ENCODE measurements at regions not wholly inside any gene's neighbourhood (a gene's known extent, or its start where the extent isn't known, plus 50 kb on each side); places are given as distances from the start of the nearest gene placed in this dataset.

GRCh38 chr12:24533716-24534352 lies 415.1 kb downstream of the BCAT1 start (continued):
- TF ChIP-seq ZNF280B (CRISPR knock-in tag; IDR thresholded peaks at IDR 0.05; ENCODE audit: borderline replicate concordance) = no peak
- no peak for TF ChIP-seq XRCC5 (optimal IDR thresholded peaks at IDR 0.05; ENCODE audit: low read length)

GRCh38 chr12:24530689-24531088 lies 418.2 kb downstream of the BCAT1 start:
- Histone ChIP-seq H4K20me1 (ENCODE audit: insufficient read depth, low read length) (no peaks in the 10 kb centered on the region), H3K9me3 (ENCODE audit: low read length) (no peaks in the 10 kb centered on the region), H3K27me3 (ENCODE audit: control insufficient read depth in 1 of 2, insufficient read depth in 2 of 2, low read length in 2 of 2) (no peaks in the 10 kb centered on the region), H3K79me2 (ENCODE audit: insufficient read depth, low read length) (no peaks in the 10 kb centered on the region), H3K4me3 (replicated peaks in 1 of 3; ENCODE audit: insufficient read depth in 1 of 3, low read depth in 2 of 3, low read length in 3 of 3) (no peak overlapping the region), H3K27ac (ENCODE audit: extremely low read length, insufficient read depth, low read length) (no peak overlapping the region), H3K4me2 (ENCODE audit: low read depth, low read length) (no peak overlapping the region), H3K9ac (ENCODE audit: insufficient read depth, low read depth, low read length) (no peak overlapping the region), H3K4me1 (ENCODE audit: insufficient read depth, low read length) (no peaks in the 10 kb centered on the region), H2AFZ (ENCODE audit: low read length) (no peak overlapping the region), H3K36me3 (replicated peaks in 1 of 2; ENCODE audit: control insufficient read depth in 1 of 2, insufficient read depth in 2 of 2, low read length in 2 of 2) (no peaks in the 10 kb centered on the region)
- no peak for ATAC-seq
- FAIRE-seq = no peak
- no peak for DNase-seq (ENCODE audit: low spot score)
- no peak for TF ChIP-seq ZNF317 (CRISPR knock-in tag; IDR thresholded peaks at IDR 0.05)
- TF ChIP-seq WIZ (CRISPR knock-in tag; IDR thresholded peaks at IDR 0.05) = no peak
- no peak for TF ChIP-seq EHMT2 (IDR thresholded peaks at IDR 0.05; ENCODE audit: borderline replicate concordance, low read depth, low read length)
- TF ChIP-seq TRAFD1 (CRISPR knock-in tag; IDR thresholded peaks at IDR 0.05; ENCODE audit: borderline replicate concordance) = no peak
- TF ChIP-seq ZNF256 (CRISPR knock-in tag; conservative IDR thresholded peaks at IDR 0.05) = no peak
- no peak for TF ChIP-seq TBX2 (CRISPR knock-in tag; IDR thresholded peaks at IDR 0.05; ENCODE audit: borderline replicate concordance)
- TF ChIP-seq NFE2L1 (CRISPR knock-in tag; IDR thresholded peaks at IDR 0.05; ENCODE audit: borderline replicate concordance) = no peak
- no peak for TF ChIP-seq MEIS2 (CRISPR knock-in tag; IDR thresholded peaks at IDR 0.05)
- no peak for TF ChIP-seq PHF21A (CRISPR knock-in tag; IDR thresholded peaks at IDR 0.05)
- TF ChIP-seq MTA1 (CRISPR knock-in tag; IDR thresholded peaks at IDR 0.05; ENCODE audit: borderline replicate concordance) = no peak
- no peak for TF ChIP-seq ZNF788 (CRISPR knock-in tag; IDR thresholded peaks at IDR 0.05; ENCODE audit: borderline replicate concordance)
- no peak for TF ChIP-seq ZBTB1 (CRISPR knock-in tag; IDR thresholded peaks at IDR 0.05; ENCODE audit: borderline replicate concordance)
- no peak for TF ChIP-seq TCF12 (IDR thresholded peaks at IDR 0.05)
- TF ChIP-seq TCF12 (CRISPR knock-in tag; IDR thresholded peaks at IDR 0.05) = no peak
- TF ChIP-seq POLR2AphosphoS2 (IDR thresholded peaks at IDR 0.05; ENCODE audit: low read depth, low read length) = no peak
- no peak for TF ChIP-seq ZNF775 (CRISPR knock-in tag; IDR thresholded peaks at IDR 0.05; ENCODE audit: borderline replicate concordance)
- TF ChIP-seq ZNF572 (CRISPR knock-in tag; IDR thresholded peaks at IDR 0.05) = no peak
- no peak for TF ChIP-seq MIER2 (CRISPR knock-in tag; IDR thresholded peaks at IDR 0.05)
- no peak for TF ChIP-seq IKZF1 (IDR thresholded peaks at IDR 0.05)
- TF ChIP-seq GZF1 (CRISPR knock-in tag; IDR thresholded peaks at IDR 0.05) = no peak
- TF ChIP-seq ZNF772 (CRISPR knock-in tag; IDR thresholded peaks at IDR 0.05) = no peak
- ChIA-PET CTCF (ENCODE audit: low intra/inter-chr PET ratio, low total read pairs) (no interaction called here), POLR2A (no interaction called here)
- intact Hi-C loops (cut with micrococcal nuclease; ENCODE audit: unreplicated experiment) (no loop called here), in situ Hi-C loops (cut with HindIII; ENCODE audit: extremely low pct_ligation_motif_present, low pct_unique_long_range_greater_than_20kb) (no loop called here)
- 0% methylated on average over 2 of the region's 2 CpGs for WGBS (ENCODE audit: low lambda C conversion rate)
- BruUV-seq (replicated peaks) = no TSS peak

Measured in HepG2 (cell line).